ENCODE measurements at regions not wholly inside any gene's neighbourhood (a gene's known extent, or its start where the extent isn't known, plus 50 kb on each side); places are given as distances from the start of the nearest gene placed in this dataset.

- Histone ChIP-seq H3K79me2 (ENCODE audit: low read length) (no peaks in the 10 kb centered on the region), H3K9ac (ENCODE audit: low read length) (no peak overlapping the region), H3K27me3 (ENCODE audit: low read depth, low read length) (no peaks in the 10 kb centered on the region), H3K4me1 (ENCODE audit: low read length) (no peaks in the 10 kb centered on the region), H2AFZ (ENCODE audit: low read depth, low read length) (no peak overlapping the region), H3K4me2 (ENCODE audit: low read length) (no peak overlapping the region), H3K9me3 (ENCODE audit: insufficient read depth, low read length) (no peaks in the 10 kb centered on the region), H3K27ac (ENCODE audit: low read length) (no peak overlapping the region), H3K4me3 (ENCODE audit: low read length) (no peak overlapping the region), H4K20me1 (ENCODE audit: insufficient read depth, low read length) (no peaks in the 10 kb centered on the region), H3K36me3 (replicated peaks; ENCODE audit: low read depth, low read length) (no peaks in the 10 kb centered on the region)
- TF ChIP-seq EZH2phosphoT487 (IDR thresholded peaks at IDR 0.05; ENCODE audit: low read depth) (no peak), CTCF (IDR thresholded peaks at IDR 0.05; ENCODE audit: low read depth, low read length) (no peak)
Observed at GRCh38 chr5:111676926-111677415, 80.0 kb downstream of the NREP start.

- no peak overlapping the region for H3K27ac ChIP-seq (ENCODE audit: low read length)
- H3K4me1 ChIP-seq (ENCODE audit: low read length), result no peaks in the 10 kb centered on the region
- no peaks in the 10 kb centered on the region for H3K9me3 ChIP-seq (ENCODE audit: insufficient read depth, low read length)
- H3K79me2 ChIP-seq (ENCODE audit: low read length), result no peaks in the 10 kb centered on the region
- no peak overlapping the region for H2AFZ ChIP-seq (ENCODE audit: low read depth, low read length)
- TF ChIP-seq CTCF (IDR thresholded peaks at IDR 0.05; ENCODE audit: low read depth, low read length), result no peak
- no peak for TF ChIP-seq EZH2phosphoT487 (IDR thresholded peaks at IDR 0.05; ENCODE audit: low read depth)
- no peaks in the 10 kb centered on the region for H3K27me3 ChIP-seq (ENCODE audit: low read depth, low read length)
- no peak overlapping the region for H3K4me2 ChIP-seq (ENCODE audit: low read length)
- H3K4me3 ChIP-seq (ENCODE audit: low read length), result no peak overlapping the region
- no peak overlapping the region for H3K9ac ChIP-seq (ENCODE audit: low read length)
- no peaks in the 10 kb centered on the region for H4K20me1 ChIP-seq (ENCODE audit: insufficient read depth, low read length)
- H3K36me3 ChIP-seq (replicated peaks; ENCODE audit: low read depth, low read length), result no peaks in the 10 kb centered on the region
Observed at GRCh38 chr5:111676466-111676865, 80.5 kb downstream of the NREP start.

- H3K27me3 ChIP-seq (ENCODE audit: low read depth, low read length), result no peaks in the 10 kb centered on the region
- no peak overlapping the region for H3K9ac ChIP-seq (ENCODE audit: low read length)
- H3K4me1 ChIP-seq (ENCODE audit: low read length), result no peaks in the 10 kb centered on the region
- no peak overlapping the region for H3K27ac ChIP-seq (ENCODE audit: low read length)
- no peaks in the 10 kb centered on the region for H3K79me2 ChIP-seq (ENCODE audit: low read length)
- no peak for TF ChIP-seq CTCF (IDR thresholded peaks at IDR 0.05; ENCODE audit: low read depth, low read length)
- no peak for TF ChIP-seq EZH2phosphoT487 (IDR thresholded peaks at IDR 0.05; ENCODE audit: low read depth)
- no peaks in the 10 kb centered on the region for H3K36me3 ChIP-seq (replicated peaks; ENCODE audit: low read depth, low read length)
- no peaks in the 10 kb centered on the region for H4K20me1 ChIP-seq (ENCODE audit: insufficient read depth, low read length)
- no peak overlapping the region for H3K4me2 ChIP-seq (ENCODE audit: low read length)
- H3K9me3 ChIP-seq (ENCODE audit: insufficient read depth, low read length), result no peaks in the 10 kb centered on the region
- H3K4me3 ChIP-seq (ENCODE audit: low read length), result no peak overlapping the region
- H2AFZ ChIP-seq (ENCODE audit: low read depth, low read length), result no peak overlapping the region
Observed at GRCh38 chr5:111675201-111675934, 81.6 kb downstream of the NREP start.

- Histone ChIP-seq H3K27ac (ENCODE audit: low read length) (no peak overlapping the region), H3K36me3 (replicated peaks; ENCODE audit: low read depth, low read length) (no peaks in the 10 kb centered on the region), H3K4me3 (ENCODE audit: low read length) (no peak overlapping the region), H3K27me3 (ENCODE audit: low read depth, low read length) (no peaks in the 10 kb centered on the region), H3K4me2 (ENCODE audit: low read length) (no peak overlapping the region), H2AFZ (ENCODE audit: low read depth, low read length) (no peak overlapping the region), H3K9ac (ENCODE audit: low read length) (no peak overlapping the region), H4K20me1 (ENCODE audit: insufficient read depth, low read length) (no peaks in the 10 kb centered on the region), H3K79me2 (ENCODE audit: low read length) (no peaks in the 10 kb centered on the region), H3K4me1 (ENCODE audit: low read length) (no peaks in the 10 kb centered on the region), H3K9me3 (ENCODE audit: insufficient read depth, low read length) (no peaks in the 10 kb centered on the region)
- no peak for TF ChIP-seq CTCF (IDR thresholded peaks at IDR 0.05; ENCODE audit: low read depth, low read length)
- TF ChIP-seq EZH2phosphoT487 (IDR thresholded peaks at IDR 0.05; ENCODE audit: low read depth), result no peak
Observed at GRCh38 chr5:111673891-111674626, 82.9 kb downstream of the NREP start.
